ENCODE measurements at regions not wholly inside any gene's neighbourhood (a gene's known extent, or its start where the extent isn't known, plus 50 kb on each side); places are given as distances from the start of the nearest gene placed in this dataset.

DNA sequence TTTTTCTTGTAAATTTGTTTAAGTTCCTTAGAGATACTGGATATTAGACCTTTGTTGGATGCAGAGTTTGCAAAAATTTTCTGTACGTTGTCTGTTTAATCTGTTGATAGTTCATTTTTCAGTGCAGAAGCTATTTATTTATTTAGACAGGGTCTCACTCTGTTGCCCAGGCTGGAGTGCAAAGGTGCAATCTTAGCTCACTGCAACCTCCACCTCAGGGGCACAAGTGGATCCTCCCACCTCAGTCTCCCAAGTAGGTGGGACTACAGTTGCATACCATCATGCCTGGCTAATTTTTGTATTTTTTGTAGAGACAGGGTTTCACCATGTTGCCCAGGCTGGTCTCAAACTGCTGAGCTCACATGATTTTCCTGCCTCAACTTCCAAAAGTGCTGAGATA lies 568.2 kb upstream of the REG3G start:
- DNase-seq (ENCODE audit: low spot score) = no peak

DNA sequence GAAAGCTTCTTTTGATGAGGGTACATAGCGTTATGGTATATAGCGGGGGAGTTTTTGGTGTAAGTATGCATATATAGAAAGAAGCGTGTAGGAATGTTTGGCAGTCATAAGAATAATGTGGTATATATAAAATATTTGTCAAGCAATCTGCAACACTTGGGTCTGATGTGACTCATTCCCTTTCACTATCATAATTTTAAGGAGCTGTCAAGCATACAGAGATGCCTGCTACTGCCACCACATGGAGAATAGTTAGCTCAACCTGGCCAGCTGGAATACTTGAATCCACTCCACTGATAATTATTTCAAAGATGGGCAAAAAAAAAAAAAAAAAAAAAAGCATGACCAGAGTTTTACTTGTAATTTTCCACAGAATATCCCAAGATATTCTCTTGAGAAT lies 559.8 kb upstream of the REG3G start:
- DNase-seq (ENCODE audit: low spot score) = no peak

DNA sequence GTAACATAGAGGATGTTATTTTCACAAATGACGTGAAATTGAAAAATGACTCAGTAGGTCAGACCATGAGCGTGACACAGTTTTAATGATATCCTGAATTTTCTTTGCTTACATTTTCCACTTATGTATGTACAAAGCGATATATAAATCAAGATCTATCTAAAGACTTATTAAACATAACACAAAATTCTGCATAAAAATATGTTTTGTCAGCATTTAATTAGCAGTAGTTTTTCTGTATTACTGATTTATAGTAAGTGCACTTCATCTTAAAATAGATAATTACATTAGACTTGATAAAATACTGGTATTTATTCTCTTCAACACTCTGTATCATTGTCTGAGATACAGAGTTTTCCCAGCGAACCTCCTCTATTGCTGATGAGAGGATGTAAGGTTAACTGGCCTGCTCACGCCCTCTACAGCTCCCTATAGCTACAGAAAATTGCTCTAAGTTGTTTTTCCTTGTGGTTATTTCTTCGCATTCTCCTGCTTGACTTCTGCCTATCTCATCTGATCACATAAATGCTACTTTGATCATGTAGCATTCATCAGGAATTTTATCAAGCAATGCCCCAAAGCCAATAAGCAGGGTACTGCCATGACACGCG lies 548.8 kb upstream of the REG3G start:
- no peak for DNase-seq (ENCODE audit: low spot score)

DNA sequence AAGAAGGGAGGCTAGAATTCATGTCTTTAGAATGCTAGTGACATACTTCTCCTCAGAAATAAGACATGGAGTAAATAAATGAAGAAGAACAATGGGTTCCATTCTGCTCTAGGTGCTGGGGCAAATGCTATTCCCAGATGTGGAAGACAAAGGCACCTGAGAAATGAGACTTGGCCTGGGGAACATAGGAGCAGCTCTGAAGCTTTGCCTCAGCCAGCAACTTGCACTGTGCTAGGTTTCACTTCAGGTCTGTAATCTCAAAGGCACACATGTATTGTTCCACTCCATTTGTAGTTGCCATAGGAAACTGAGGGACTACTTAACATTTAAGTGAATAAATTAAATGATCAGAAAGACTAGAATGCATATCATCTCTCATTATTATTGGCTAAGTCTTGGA lies 538.9 kb upstream of the REG3G start:
- no peak for DNase-seq (ENCODE audit: low spot score)

DNA sequence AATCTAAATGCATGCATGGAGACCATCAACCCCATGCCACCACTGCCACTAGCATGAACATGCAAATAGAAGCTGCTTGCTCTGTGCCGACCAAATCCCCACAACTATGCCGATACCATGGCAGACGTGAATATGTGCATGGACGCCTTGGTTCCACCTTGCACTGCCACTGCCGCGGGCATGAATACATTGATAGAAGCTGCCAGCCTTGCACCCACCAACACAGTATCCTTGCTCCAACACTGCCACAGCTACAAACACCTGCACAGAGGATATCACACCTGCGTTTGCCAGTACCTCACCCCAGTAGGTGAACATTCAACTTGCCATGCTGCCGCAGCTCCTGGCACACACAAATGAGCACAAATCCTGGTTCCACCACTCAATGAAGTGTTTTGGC lies 527.4 kb upstream of the REG3G start:
- no peak for DNase-seq (ENCODE audit: low spot score)

DNA sequence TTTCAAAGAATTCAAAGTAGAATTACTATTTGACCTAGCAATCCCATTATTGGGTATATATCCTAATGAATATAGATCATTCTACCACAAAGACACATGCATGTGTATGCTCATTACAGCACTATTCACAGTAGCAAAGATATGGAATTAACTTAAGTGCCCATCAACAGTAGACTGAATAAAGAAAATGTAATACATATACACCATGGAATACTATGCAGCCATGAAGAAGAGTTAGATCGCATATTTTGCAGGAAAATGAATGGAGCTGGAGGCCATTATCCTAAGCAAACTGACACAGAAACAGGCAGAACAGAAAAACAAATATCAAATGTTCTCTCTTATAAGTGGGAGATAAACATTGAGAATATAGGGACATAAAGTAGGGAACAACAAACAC lies 519.2 kb upstream of the REG3G start:
- DNase-seq (ENCODE audit: low spot score) = no peak

DNA sequence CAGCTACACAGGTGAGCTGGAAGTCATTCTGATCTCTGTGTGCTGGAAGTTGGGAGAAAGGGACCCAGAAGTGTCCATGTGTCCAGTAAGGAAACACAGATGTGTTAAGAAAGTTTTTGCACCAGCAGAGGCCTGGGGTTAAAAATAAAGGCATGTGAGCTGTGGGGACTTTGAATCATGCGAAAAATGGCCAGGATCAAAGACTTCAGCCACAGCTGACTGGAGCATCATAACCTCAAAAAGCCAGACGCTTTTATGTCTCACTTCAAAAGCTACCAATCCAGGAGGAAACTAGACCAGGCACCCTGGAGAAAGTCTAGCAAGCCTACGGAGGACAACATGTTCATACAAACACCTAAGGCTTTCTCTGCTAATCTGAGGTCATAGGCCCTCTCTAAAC lies 503.6 kb upstream of the REG3G start:
- DNase-seq (ENCODE audit: low spot score) = no peak

DNA sequence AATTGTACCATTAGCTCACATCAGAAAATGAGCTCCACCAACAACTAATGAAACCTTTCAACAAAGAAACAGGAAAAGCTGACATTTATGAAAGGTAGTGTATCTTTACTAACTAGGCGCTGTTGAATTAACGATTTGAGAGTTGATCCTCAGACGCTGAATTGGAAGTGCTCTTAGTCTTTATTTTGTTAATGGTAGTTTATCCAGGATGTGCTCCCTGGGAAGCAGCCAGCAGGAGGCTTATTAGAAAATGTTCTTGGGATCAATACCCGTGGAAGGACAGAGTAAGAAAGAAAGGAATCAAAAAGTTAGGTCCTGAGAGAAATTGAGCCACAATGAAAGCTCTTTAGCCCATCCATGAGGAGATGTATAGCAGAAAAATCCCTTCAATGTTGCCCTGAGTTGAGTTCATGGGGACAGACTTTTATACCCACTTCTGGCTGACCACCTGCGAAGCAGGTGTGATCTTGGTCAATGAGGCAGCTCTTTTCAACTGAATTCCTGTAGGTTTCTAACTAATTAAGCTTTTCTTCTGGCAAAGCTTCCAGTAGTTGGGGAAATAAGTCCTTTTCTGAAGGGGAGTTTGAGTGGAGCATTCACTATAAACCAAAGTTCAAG lies 492.6 kb upstream of the REG3G start:
- DNase-seq (ENCODE audit: low spot score) = no peak

DNA sequence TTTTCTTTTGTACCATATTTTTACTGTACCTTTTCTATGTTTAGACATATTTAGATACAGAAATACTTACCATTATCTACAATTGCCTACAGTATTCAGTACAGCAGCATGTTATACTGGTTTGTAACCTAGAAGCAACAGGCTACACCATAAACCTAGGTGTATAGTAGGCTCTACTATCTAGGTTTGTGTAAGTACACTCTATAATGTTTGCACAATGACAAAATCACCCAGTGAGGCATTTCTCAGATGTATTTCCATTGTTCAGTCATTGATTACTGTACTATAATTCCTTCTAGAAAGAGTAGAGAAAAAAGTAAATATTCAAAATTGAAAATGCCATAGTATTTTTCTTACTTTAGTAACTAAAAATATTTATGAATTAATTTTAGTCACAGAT lies 490.1 kb upstream of the REG3G start:
- DNase-seq (ENCODE audit: low spot score) = no peak

DNA sequence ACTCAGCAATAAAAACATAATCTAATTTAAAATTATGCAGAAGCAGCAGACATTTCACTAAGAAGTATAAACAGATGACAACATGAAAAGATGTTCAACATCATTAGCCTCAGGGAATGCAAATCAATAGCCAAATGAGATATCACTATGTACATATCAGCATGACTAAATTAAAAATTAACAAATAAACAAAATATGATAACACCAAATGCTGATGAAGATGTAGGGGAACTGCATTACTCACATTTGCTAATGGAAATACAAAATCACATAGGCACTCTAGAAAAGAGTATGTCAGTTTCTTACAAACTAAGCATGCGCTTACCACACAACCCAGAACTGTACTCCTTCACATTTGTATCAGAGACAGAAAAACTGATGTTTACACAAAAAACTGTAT lies 487.2 kb upstream of the REG3G start:
- DNase-seq (ENCODE audit: low spot score) = no peak

DNA sequence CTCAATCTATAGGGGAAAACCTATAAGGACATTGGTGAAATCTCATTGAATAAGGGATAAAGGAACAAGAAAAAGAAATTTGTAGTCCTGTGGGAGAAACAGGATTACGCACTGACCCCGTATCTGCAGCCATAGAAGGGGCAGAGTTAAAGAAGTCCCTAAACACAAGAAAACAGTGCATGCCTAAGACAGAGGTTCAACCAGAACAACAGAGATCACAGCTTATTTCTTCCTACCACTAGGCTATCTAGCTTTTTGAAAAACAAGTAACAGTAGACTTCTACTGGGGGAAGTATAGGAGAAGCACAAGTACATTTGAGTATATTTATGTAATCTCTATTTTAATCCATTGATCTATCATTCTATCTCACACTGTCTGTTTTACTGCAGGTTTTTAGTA lies 485.2 kb upstream of the REG3G start:
- DNase-seq (ENCODE audit: low spot score) = no peak

DNA sequence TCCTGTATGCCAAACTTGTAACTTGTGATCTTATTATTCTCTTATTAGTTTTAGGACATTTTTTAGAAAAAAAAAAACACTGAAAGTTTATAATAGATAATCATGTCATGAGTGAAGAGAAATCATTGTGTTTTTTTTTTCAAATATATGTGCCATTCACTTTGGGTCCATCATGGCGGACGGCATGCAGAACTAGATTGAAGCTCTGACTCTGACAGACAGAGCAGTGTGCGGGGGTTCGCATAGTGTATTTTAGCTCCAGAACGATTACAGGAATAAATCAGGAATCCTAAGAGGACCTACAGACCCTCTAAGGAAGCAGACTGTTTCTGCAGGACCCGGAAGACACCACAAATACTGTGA lies 484.4 kb upstream of the REG3G start:
- DNase-seq (ENCODE audit: low spot score) = no peak

DNA sequence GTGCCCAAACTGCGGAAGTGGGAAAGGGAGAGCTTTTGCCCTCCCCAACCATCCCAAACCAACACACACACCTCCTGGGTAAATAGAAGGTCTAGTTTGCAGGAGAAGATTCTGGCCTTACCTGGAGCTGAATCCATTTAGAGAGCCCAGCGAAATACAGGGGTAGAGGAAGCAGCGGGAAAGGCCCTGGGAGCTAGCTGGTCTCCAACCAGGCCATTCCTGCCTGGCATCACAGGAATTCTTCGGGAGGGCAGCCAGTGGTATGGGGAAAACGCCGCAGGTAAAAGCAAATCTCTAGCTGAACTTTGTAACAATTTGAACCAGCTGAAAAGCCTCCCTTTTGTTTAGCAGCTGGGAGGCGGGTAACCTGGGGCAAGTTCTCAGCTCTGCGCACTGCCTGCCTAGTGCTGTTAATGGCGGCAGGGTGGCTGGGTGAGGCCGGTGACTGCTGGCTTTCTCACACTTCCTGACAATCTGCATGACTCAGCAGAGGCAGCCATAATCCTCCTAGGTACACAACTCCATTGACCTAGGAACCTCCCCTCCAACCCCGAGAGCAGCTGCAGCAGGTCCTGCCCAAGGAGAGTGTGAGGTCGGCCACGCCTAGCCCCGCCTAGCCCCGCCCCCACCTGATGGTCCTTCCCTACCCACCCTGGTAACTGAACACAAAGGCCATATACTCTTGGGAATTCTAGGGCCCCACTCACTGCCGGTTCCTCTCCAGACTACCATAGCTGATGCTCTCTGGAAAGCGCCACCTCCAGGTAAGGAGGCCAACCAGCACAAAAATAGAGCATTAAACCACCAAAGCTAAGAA lies 483.8 kb upstream of the REG3G start:
- no peak for DNase-seq (ENCODE audit: low spot score)

DNA sequence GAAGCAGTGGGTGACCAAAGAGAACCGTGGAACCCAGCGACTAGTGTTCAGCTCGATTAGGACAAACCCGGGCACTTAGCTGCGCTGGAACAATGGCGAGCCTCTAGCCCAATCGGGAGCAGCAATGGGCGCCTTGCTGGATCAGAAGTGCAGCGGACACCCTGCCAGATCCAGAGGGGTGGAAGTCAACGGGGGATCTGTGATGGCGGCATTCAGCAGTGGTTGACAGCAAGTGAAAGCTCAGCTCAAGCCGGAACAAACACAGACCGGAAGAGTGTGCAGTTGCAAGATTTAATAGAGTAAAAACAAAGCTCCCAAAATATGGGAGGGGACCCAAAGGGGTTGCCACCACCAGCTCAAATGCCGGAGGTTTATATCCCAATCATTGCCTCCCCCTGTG lies 478.7 kb upstream of the REG3G start:
- no peak for DNase-seq (ENCODE audit: low spot score)

DNA sequence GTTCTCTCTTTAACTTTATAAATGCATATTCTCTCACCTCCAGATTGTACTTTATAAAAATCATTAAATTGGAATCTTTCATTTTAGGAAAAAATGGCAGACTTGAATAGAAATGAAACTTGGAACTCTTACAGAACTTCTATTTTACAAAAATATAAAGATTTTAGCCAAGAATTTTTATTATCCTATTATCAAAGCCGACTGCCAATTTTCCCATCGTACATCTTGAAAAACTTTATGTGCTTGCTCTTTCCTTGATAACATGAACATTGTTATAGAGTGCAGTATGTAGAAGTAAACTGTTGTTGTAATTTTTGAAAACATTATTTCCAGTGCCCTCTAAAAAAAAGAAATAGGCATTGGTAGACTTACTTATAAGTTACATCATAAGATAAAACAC lies 475.7 kb upstream of the REG3G start:
- DNase-seq (ENCODE audit: low spot score) = no peak

DNA sequence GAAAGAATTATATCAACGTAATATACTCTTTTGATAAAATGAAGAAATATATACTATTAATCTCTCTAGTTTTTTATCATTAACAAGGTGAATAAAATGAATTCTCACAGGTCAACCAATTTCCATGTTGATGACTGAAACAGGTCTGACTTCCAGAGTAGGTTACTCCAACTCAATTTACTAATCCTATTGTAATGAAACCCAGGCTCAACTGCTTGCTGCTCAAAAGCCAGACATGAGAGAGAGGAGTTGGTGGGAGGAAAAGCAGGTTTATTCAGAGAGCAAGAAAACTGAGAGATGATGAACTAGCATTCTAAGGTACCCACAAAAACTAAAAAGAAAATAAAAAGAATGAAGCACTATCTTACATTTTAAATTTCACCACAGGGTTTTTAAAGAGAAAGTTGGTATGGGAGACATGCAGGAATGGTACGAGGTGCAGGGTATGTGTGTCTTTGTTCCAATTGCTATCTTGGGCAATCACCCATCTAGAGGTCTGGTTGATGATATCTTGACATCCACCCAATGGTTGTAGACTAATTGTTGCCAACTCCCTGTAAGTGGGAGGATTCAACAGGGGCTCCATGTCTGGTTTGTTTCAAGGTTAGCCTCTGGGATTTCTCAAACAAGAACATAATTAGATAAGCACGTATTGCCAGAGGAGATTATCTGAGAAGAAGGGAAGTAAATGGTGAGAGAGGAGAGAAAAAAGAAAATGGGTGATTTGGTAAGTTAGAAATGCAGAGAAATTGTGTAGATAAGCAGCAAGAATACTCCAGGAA lies 471.4 kb upstream of the REG3G start:
- no peak for DNase-seq (ENCODE audit: low spot score)

DNA sequence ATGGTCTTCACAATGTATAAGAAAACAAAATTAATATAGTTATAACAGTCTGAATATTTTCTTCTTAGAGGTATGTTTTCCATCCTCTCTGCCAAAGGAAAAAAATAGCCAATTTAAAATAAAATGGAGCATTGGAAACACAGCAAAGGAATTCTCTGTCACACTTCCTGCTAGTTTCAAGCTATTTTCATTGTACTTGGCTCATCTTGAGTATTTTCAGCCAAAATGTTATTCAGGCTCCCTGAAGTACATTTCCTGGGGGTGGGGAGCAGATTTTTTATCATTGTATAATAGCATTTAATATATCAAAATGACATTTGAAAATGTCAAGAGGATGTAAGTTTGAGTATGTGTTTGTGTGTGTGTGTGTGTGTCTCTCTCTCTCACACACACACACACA lies 463.6 kb upstream of the REG3G start:
- peak; percentile 38 for DNase-seq (ENCODE audit: low spot score)

DNA sequence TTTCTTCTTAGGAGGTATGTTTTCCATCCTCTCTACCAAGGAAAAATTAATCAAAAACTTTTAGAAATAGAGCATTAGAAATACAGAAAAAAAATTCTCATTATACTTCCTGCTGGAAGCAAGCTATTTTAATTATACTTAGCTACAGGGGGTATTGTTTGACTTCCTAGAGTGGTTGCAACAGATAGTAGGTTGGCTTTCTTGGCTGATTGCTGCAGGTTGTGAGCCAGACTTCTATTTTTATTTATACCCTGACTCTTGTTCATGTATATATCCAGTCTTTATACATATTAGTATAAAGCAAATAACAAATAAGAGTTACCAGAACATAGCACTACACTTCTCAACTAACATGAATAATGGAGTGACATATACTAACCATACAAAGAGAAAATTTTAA lies 460.8 kb upstream of the REG3G start:
- no peak for DNase-seq (ENCODE audit: low spot score)

DNA sequence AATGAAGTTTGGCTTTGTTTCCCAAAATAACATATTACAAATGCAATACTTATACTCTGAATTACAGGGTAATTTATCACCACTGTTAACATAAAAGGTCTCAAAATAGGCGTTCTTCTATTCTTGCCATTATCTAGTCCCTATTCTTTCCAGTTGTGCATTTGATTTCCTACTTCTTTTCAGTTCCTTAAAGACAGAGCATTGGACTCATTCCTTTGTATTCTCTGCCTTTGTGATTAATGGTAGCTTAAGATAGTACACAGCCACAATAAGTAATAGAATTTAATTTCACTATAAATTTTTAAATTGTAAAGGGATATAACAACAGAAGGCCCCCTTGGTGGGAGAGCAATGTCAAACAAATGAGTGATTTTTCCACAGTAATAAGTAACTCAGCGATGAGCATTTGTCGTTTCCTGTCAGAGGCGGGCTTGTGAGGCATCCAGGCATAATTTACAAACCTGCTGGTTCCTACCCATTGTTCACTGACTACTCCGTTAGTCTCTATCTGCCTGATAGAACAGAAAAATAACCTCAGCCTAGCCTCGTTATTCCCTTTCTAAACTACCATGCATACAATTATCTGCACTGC lies 456.6 kb upstream of the REG3G start:
- DNase-seq (ENCODE audit: low spot score) = no peak

DNA sequence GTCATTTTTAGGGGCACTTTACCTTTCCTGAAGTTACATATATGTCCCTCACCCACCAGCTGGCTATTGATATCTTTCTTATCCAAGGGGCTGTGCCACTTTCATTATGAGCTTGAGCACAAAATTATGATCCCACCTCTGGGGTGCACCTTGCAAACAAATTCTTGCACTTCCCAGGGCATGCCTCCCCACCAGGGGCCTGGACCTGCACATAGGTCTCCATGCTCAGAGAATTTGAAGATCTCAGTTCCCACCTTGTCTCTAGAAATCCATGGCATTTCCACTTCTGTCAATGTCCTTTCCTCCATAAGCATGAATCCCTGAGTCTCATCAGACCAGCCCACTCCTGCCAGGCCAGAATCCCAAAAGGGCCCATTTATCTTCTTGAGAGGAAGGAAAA lies 449.1 kb upstream of the REG3G start:
- no peak for DNase-seq (ENCODE audit: low spot score)

DNA sequence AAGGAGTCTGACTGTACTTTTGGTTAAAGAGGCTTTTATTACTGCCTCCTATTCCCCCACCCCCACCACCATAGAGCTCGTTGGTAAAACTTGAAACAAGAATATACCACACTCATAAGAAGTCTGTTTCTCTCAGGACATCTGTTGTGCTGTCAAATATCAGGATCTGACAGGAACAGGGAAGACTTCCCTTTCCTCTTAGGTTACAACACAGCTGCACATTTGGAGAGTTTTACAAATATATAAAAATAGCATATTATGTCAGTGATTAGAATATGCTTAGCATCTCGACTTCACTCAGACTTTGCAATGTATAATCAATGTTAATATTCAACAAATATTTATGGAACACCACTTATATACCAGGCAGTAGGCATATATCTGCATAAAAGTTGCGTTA lies 439.6 kb upstream of the REG3G start:
- DNase-seq (ENCODE audit: low spot score) = no peak

DNA sequence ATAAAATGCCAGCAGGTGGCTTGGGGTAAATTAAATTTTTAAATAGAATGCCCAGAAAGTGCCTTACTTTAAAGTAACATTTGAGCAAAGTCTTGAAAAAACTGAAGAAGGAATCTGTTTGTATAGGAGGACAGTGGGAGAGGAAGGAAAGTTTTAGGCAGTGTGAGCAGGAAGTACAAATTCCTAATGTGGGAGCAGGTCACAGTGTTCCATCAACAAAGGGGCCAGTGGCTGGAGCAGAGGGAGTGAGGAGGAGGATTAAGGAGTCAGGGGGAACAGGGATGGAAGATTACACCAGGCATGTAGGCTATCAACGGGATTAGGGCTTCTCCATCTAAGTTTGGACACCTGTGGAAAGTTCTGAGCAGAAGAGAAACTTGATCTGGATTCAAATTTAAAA lies 439.2 kb upstream of the REG3G start:
- no peak for DNase-seq (ENCODE audit: low spot score)

DNA sequence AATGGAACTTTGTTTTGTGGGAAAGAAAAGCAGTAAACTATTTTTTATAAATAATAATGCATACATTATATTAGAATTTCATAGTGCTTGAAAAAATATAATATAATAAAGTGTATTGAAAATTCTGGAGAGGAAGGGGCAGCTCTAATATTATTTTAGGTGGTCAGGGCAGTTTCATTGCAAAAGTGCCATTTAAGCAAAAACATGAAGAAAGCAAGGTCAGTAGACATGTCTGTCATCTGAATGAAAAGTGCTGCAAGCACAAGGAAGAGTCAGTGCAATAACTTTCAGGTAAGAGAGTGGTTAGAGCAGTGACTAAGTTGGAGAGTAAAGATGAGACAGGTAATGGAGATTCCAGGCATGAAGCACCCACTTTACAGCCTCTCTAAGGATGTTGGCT lies 435.6 kb upstream of the REG3G start:
- no peak for DNase-seq (ENCODE audit: low spot score)
